GM12878 (cell line): ENCODE measurements at regions not wholly inside any gene's neighbourhood (a gene's known extent, or its start where the extent isn't known, plus 50 kb on each side); places are given as distances from the start of the nearest gene placed in this dataset.

Experiments
- ATAC-seq: fragments of 200-7000 bp; cut with Tn5 transposase; 3 replicates; pipeline ENCODE4 v1.9.1; 2020; ENCODE audit warnings: mild to moderate bottlenecking, moderate library complexity
- BruUV-seq: library from RNA; stranded (reverse); fragments of 400-500 nt; replicated peaks from 2 replicates; lab custom pipeline; 2021; lab: Mats Ljungman, UMichigan
- CTCF ChIA-PET: fragments of 300-600 bp; sonication (Branson Sonifier 250); formaldehyde crosslinking; extraction: SDS; loops from one replicate; lab custom pipeline; 2021; ENCODE audit warnings: inconsistent platforms; lab: Yijun Ruan, JAX
- POLR2A ChIA-PET: fragments of 350-600 bp; formaldehyde crosslinking; extraction: SDS; loops from one replicate; lab custom pipeline; 2021; ENCODE audit warnings: inconsistent platforms; lab: Charles Lee
- RAD21 ChIA-PET: fragments of 300-600 bp; sonication (Branson Sonifier 250); formaldehyde crosslinking; loops from one replicate; lab custom pipeline; 2023; ENCODE audit warnings: antibody characterized with exemption; ENCODE audit not compliant: unreplicated experiment; lab: Charles Lee
- SMC1A ChIA-PET: fragments of 300-600 bp; sonication (Branson Sonifier 250); formaldehyde crosslinking; loops from one replicate; lab custom pipeline; 2023; ENCODE audit not compliant: unreplicated experiment, uncharacterized antibody; lab: Charles Lee
- DNase-seq: peaks from one replicate; pipeline ENCODE4 v3.0.0-alpha.2; 2011; ENCODE audit warnings: low read depth, low spot score
- FAIRE-seq: peaks from 3 replicates; lab custom pipeline; 2011; peaks lifted over from hg19 to GRCh38; lab: Jason Lieb, UNC
- H2AFZ ChIP-seq: 2 replicates; pipeline ENCODE4 v1.6.0; 2011; ENCODE audit warnings: low read depth, low read length, control low read depth; ENCODE audit not compliant: control insufficient read depth
- H3K27ac ChIP-seq: 2 replicates; pipeline ENCODE4 v1.5.1; 2011; ENCODE audit warnings: control low read depth; ENCODE audit not compliant: control insufficient read depth, insufficient read depth
- H3K27me3 ChIP-seq, 2 experiments: replicated peaks in 1 of 2; 2 replicates each; pipeline versions ENCODE4 v1.6.0 to v1.6.1; 2011; ENCODE audit warnings: low read length in 1 of 2; ENCODE audit not compliant: control insufficient read depth in 2 of 2, insufficient read depth in 2 of 2
- H3K36me3 ChIP-seq, 2 experiments: 2 replicates each; pipeline ENCODE4 v1.5.1; 2011; ENCODE audit warnings: low read length in 1 of 2; ENCODE audit not compliant: control insufficient read depth in 2 of 2, insufficient read depth in 2 of 2
- H3K4me1 ChIP-seq: 2 replicates; pipeline ENCODE4 v1.6.1; 2011; ENCODE audit warnings: mild to moderate bottlenecking, low read length, moderate library complexity, mixed read lengths; ENCODE audit not compliant: control insufficient read depth, insufficient read depth
- H3K4me2 ChIP-seq: 2 replicates; pipeline ENCODE4 v1.6.0; 2011; ENCODE audit warnings: control low read depth; ENCODE audit not compliant: control insufficient read depth, insufficient read depth
- H3K4me3 ChIP-seq: fragments of 200-600 bp; sonication (generic); 2 replicates; pipeline ENCODE4 v1.5.1; 2016
- H3K79me2 ChIP-seq: 2 replicates; pipeline ENCODE4 v1.6.0; 2011; ENCODE audit warnings: low read length; ENCODE audit not compliant: control insufficient read depth, insufficient read depth
- H3K9ac ChIP-seq: 2 replicates; pipeline ENCODE4 v1.8.0; 2011; ENCODE audit warnings: low read length, control low read depth, mixed read lengths; ENCODE audit not compliant: control insufficient read depth, insufficient read depth
- H3K9me3 ChIP-seq: replicated peaks from 3 replicates; pipeline ENCODE4 v1.5.1; 2011; ENCODE audit warnings: mild to moderate bottlenecking, low read length; ENCODE audit not compliant: control insufficient read depth, insufficient read depth
- H4K20me1 ChIP-seq: 2 replicates; pipeline ENCODE4 v1.6.0; 2011; ENCODE audit not compliant: control insufficient read depth, insufficient read depth
- ATF2 ChIP-seq: IDR thresholded peaks from 2 replicates; pipeline ENCODE4 v1.6.1; 2012; ENCODE audit warnings: low read length, inconsistent platforms
- CBFB ChIP-seq: IDR thresholded peaks from 2 replicates; pipeline ENCODE4 v1.6.1; 2016; ENCODE audit warnings: antibody characterized with exemption, low read depth
- CUX1 ChIP-seq: IDR thresholded peaks from 2 replicates; pipeline ENCODE4 v1.6.1; 2012; ENCODE audit warnings: improper control_type of control experiment, low read depth, low read length; ENCODE audit not compliant: insufficient replicate concordance
- GABPA ChIP-seq: IDR thresholded peaks from 2 replicates; pipeline ENCODE4 v1.6.1; 2014; ENCODE audit warnings: antibody characterized with exemption, low read depth, mild to moderate bottlenecking, inconsistent platforms
- NR2F1 ChIP-seq: fragments of 450-650 bp; conservative IDR thresholded peaks from 2 replicates; pipeline ENCODE4 v1.6.1; 2017; ENCODE audit warnings: mild to moderate bottlenecking
- POLR2AphosphoS5 ChIP-seq: IDR thresholded peaks from 2 replicates; pipeline ENCODE4 v1.6.1; 2011; ENCODE audit warnings: mild to moderate bottlenecking, low read length, inconsistent platforms
- RELB ChIP-seq: fragments of 450-650 bp; IDR thresholded peaks from 2 replicates; pipeline ENCODE4 v1.6.1; 2017; ENCODE audit warnings: low read depth, mild to moderate bottlenecking, moderate library complexity
- REST ChIP-seq: IDR thresholded peaks from 2 replicates; pipeline ENCODE4 v1.6.1; 2012; ENCODE audit warnings: mild to moderate bottlenecking, low read depth, low read length
- ZBED1 ChIP-seq: IDR thresholded peaks from 2 replicates; pipeline ENCODE4 v1.6.1; 2016; ENCODE audit warnings: borderline replicate concordance
- ZBTB33 ChIP-seq: fragments of 450-650 bp; IDR thresholded peaks from 2 replicates; pipeline ENCODE4 v1.6.1; 2017; ENCODE audit warnings: mild to moderate bottlenecking
- WGBS: methylation state at CpG from one replicate; pipeline ENCODE4 v1.1.6; 2016; ENCODE audit warnings: low lambda C conversion rate; ENCODE audit not compliant: insufficient replicate concordance, insufficient coverage; ENCODE audit errors: missing lambda C conversion rate; 5-methylcytosine and 5-hydroxymethylcytosine counted together
- in situ Hi-C: fragments of 300-500 bp; cut with MboI; formaldehyde crosslinking; loops from 9 replicates; pipeline ENCODE4 v1.14.3; 2018; ENCODE audit warnings: mixed read lengths
- intact Hi-C: fragments of 100-400 bp; cut with micrococcal nuclease; formaldehyde crosslinking; loops from one replicate; pipeline ENCODE4 v1.14.2; 2022; ENCODE audit not compliant: unreplicated experiment

- ChIA-PET SMC1A (no interaction called here), RAD21 (no interaction called here), POLR2A (no interaction called here), CTCF (no interaction called here)
- Histone ChIP-seq H2AFZ (no peak overlapping the region), H3K4me3 (no peak overlapping the region), H3K36me3 (no peaks in the 10 kb centered on the region), H3K27ac (no peak overlapping the region), H3K79me2 (no peaks in the 10 kb centered on the region), H3K9ac (no peak overlapping the region), H4K20me1 (no peaks in the 10 kb centered on the region), H3K4me2 (no peak overlapping the region), H3K9me3 (no peaks in the 10 kb centered on the region), H3K27me3 (no peaks in the 10 kb centered on the region), H3K4me1 (no peaks in the 10 kb centered on the region)
- BruUV-seq: no TSS peak
- in situ Hi-C loops (no loop called here), intact Hi-C loops (no loop called here)
- FAIRE-seq (no peak), ATAC-seq (no peak), DNase-seq (no peak)
- 60% methylated on average over 3 of the region's 3 CpGs for WGBS
- TF ChIP-seq ZBED1 (no peak), RELB (no peak), CBFB (no peak), ZBTB33 (no peak), REST (no peak), GABPA (no peak), CUX1 (no peak), ATF2 (no peak), NR2F1 (no peak), POLR2AphosphoS5 (no peak)
Measured at GRCh38 chr5:124229352-124229751, 517.1 kb downstream of the ZNF608 start.
